NCI-H146 (cell line): ENCODE measurements at regions not wholly inside any gene's neighbourhood (a gene's known extent, or its start where the extent isn't known, plus 50 kb on each side); places are given as distances from the start of the nearest gene placed in this dataset.

Experiments
- DNase-seq: peaks from one replicate; lab custom pipeline; 2025; lab: John Stamatoyannopoulos, UW

- DNase-seq, result no peak
Observed at GRCh38 chr9:79781263-79781662, 209.5 kb downstream of the TLE4 start.

- DNase-seq, result no peak
Observed at GRCh38 chr9:79780559-79780958, 208.8 kb downstream of the TLE4 start.

GRCh38 chr9:79779901-79780300 lies 208.1 kb downstream of the TLE4 start:
- DNase-seq, result no peak

GRCh38 chr9:79778581-79778980 lies 206.8 kb downstream of the TLE4 start:
- DNase-seq, result no peak

GRCh38 chr9:79776581-79776980 lies 204.8 kb downstream of the TLE4 start:
- DNase-seq, result no peak
